ENCODE measurements at regions not wholly inside any gene's neighbourhood (a gene's known extent, or its start where the extent isn't known, plus 50 kb on each side); places are given as distances from the start of the nearest gene placed in this dataset.
A peak's percentile ranks its signal among the peaks of the same experiment; 100 is the strongest.

- Histone ChIP-seq H3K36me3 (ENCODE audit: control insufficient read depth, insufficient read depth, low read length) (no peaks in the 10 kb centered on the region), H3K27me3 (replicated peaks; ENCODE audit: control insufficient read depth, insufficient read depth, low read length) (no peaks in the 10 kb centered on the region), H3K4me3 (replicated peaks; ENCODE audit: low read depth, low read length) (no peak overlapping the region)
- DNase-seq (ENCODE audit: extremely low read depth, insufficient read length): no peak
- TF ChIP-seq, protein P1, sequence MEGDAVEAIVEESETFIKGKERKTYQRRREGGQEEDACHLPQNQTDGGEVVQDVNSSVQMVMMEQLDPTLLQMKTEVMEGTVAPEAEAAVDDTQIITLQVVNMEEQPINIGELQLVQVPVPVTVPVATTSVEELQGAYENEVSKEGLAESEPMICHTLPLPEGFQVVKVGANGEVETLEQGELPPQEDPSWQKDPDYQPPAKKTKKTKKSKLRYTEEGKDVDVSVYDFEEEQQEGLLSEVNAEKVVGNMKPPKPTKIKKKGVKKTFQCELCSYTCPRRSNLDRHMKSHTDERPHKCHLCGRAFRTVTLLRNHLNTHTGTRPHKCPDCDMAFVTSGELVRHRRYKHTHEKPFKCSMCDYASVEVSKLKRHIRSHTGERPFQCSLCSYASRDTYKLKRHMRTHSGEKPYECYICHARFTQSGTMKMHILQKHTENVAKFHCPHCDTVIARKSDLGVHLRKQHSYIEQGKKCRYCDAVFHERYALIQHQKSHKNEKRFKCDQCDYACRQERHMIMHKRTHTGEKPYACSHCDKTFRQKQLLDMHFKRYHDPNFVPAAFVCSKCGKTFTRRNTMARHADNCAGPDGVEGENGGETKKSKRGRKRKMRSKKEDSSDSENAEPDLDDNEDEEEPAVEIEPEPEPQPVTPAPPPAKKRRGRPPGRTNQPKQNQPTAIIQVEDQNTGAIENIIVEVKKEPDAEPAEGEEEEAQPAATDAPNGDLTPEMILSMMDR (IDR thresholded peaks at IDR 0.05; ENCODE audit: insufficient read depth, low read length, poor library complexity, severe bottlenecking): no peak
Measured at GRCh38 chr4:129916991-129917390, 821.0 kb downstream of the C4orf33 start.

DNA sequence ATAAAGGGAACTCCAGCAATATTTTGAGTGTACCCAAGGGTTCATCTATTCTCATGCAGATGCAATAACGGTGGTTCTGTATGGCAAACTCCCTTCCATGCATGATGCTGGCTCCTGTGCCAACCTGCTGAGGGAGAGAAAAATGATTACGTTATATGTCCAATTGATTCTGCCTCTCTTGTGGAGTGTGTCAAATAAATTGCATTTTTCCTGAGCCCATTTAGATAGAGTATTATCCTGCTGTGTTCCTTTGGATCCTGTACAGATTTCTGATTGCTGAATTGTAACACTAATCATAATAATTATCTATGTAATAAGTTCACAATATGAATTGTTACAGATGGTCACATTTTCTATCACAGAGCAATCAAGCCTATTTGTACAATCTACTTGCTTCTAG is 821.7 kb downstream of the C4orf33 start:
- no peaks in the 10 kb centered on the region for H3K36me3 ChIP-seq (ENCODE audit: control insufficient read depth, insufficient read depth, low read length)
- no peak overlapping the region for H3K4me3 ChIP-seq (replicated peaks; ENCODE audit: low read depth, low read length)
- DNase-seq (ENCODE audit: extremely low read depth, insufficient read length): no peak
- TF ChIP-seq, protein P1 (IDR thresholded peaks at IDR 0.05; ENCODE audit: insufficient read depth, low read length, poor library complexity, severe bottlenecking): no peak
- H3K27me3 ChIP-seq (replicated peaks; ENCODE audit: control insufficient read depth, insufficient read depth, low read length): no peaks in the 10 kb centered on the region

DNA sequence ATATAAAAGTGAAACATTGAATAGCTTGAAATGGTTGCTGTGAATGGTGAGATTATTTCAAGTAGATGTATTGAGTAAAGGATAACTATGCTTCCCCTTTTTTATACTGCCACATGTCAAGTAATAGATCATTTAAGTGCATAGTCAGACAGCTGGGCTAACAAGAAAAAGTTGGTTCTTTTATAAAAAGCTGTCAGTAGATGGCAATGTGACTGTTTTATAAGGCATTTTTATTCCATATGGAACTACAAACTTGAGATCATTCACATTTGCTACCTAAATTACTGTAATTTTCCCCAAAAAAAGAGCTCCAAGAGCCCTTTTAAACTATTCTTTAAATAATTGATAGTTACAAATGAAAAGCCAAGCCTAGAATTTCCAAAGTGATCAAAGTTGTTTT is 831.0 kb downstream of the C4orf33 start:
- DNase-seq (ENCODE audit: extremely low read depth, insufficient read length): no peak
- Histone ChIP-seq H3K27me3 (replicated peaks; ENCODE audit: control insufficient read depth, insufficient read depth, low read length) (no peaks in the 10 kb centered on the region), H3K36me3 (ENCODE audit: control insufficient read depth, insufficient read depth, low read length) (no peaks in the 10 kb centered on the region), H3K4me3 (replicated peaks; ENCODE audit: low read depth, low read length) (no peak overlapping the region)
- TF ChIP-seq, protein P1 (IDR thresholded peaks at IDR 0.05; ENCODE audit: insufficient read depth, low read length, poor library complexity, severe bottlenecking): no peak

DNA sequence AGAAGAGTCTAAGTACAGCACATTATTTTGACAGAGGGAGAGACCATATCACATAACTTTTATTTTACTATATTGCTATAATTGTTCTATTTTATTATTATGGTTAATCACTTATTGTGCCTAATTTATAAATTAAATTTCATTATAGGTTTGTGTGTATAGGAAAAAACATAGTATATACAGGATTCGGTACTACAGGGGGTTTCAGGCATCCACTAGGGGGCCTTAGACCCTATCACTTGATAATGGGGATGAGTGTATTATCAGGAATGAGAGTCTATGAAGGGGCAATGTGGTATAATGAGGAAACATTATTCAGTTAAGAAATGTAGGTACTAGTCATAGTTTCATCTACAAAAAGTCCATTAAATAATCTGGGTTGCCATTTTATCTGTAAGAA is 833.1 kb downstream of the C4orf33 start:
- no peak for DNase-seq (ENCODE audit: extremely low read depth, insufficient read length)
- H3K36me3 ChIP-seq (ENCODE audit: control insufficient read depth, insufficient read depth, low read length): no peaks in the 10 kb centered on the region
- no peaks in the 10 kb centered on the region for H3K27me3 ChIP-seq (replicated peaks; ENCODE audit: control insufficient read depth, insufficient read depth, low read length)
- no peak overlapping the region for H3K4me3 ChIP-seq (replicated peaks; ENCODE audit: low read depth, low read length)
- TF ChIP-seq, protein P1 (IDR thresholded peaks at IDR 0.05; ENCODE audit: insufficient read depth, low read length, poor library complexity, severe bottlenecking): peak; percentile 10

- TF ChIP-seq, protein P1 (IDR thresholded peaks at IDR 0.05; ENCODE audit: insufficient read depth, low read length, poor library complexity, severe bottlenecking): no peak
- H3K4me3 ChIP-seq (replicated peaks; ENCODE audit: low read depth, low read length): no peak overlapping the region
- DNase-seq (ENCODE audit: extremely low read depth, insufficient read length): no peak
- H3K27me3 ChIP-seq (replicated peaks; ENCODE audit: control insufficient read depth, insufficient read depth, low read length): no peaks in the 10 kb centered on the region
- no peaks in the 10 kb centered on the region for H3K36me3 ChIP-seq (ENCODE audit: control insufficient read depth, insufficient read depth, low read length)
Measured at GRCh38 chr4:129929984-129930383, 834.0 kb downstream of the C4orf33 start.

DNA sequence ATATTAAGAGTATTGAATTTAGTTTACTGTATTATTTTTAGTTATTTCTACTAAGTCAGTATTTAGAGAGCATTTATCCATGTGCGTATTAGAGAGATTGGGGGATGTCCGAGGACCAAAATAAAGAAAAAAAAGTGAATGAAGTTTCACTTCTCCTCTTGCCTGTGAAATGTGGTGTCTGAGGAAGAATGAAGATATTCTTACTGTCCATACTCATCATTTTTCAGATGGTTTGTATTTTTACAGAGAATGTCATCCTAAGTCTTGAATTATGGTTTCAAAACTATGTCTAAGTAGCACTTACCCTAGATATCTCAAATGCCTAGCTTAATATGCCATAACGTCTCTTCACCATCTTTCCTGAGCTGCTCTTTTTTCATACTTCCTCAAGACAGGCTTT is 854.3 kb downstream of the C4orf33 start:
- TF ChIP-seq, protein P1 (IDR thresholded peaks at IDR 0.05; ENCODE audit: insufficient read depth, low read length, poor library complexity, severe bottlenecking): no peak
- Histone ChIP-seq H3K4me3 (replicated peaks; ENCODE audit: low read depth, low read length) (no peak overlapping the region), H3K36me3 (ENCODE audit: control insufficient read depth, insufficient read depth, low read length) (no peaks in the 10 kb centered on the region), H3K27me3 (replicated peaks; ENCODE audit: control insufficient read depth, insufficient read depth, low read length) (no peaks in the 10 kb centered on the region)
- no peak for DNase-seq (ENCODE audit: extremely low read depth, insufficient read length)
